GM10266 (cell line): ENCODE measurements at regions not wholly inside any gene's neighbourhood (a gene's known extent, or its start where the extent isn't known, plus 50 kb on each side); places are given as distances from the start of the nearest gene placed in this dataset.

ENCODE experiments used
- DNase-seq: peaks from one replicate; pipeline ENCODE4 v3.0.0; 2012; ENCODE audit errors: extremely low spot score
- TF ChIP-seq, protein P1 (sequence below): IDR thresholded peaks from 2 replicates; pipeline ENCODE4 v1.5.1; 2012; ENCODE audit warnings: mild to moderate bottlenecking, low read depth; ENCODE audit not compliant: control insufficient read depth, insufficient read depth; ENCODE audit errors: missing control alignments

DNA sequence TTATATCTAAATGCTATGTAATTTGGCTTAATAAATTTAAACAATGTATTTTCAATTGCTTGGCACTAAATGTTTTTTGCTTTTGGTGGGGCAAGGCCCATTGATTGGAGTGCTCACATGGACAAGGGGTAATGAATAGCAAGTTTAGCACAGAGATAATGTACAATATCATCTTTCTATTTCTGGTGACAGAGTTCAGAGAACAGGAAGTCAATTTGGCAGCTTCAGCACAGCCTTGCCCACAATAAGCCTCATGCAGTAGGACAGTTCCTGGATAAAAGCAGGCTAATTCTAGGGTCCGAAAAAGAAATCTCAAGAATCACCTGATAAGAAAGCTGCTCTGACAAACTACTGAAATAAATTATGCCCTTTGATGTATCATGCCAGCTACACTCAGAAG lies 443.9 kb upstream of the FSHR start:
- DNase-seq: no peak

GRCh38 chr2:49585921-49586320 lies 431.6 kb upstream of the FSHR start:
- TF ChIP-seq, protein P1, sequence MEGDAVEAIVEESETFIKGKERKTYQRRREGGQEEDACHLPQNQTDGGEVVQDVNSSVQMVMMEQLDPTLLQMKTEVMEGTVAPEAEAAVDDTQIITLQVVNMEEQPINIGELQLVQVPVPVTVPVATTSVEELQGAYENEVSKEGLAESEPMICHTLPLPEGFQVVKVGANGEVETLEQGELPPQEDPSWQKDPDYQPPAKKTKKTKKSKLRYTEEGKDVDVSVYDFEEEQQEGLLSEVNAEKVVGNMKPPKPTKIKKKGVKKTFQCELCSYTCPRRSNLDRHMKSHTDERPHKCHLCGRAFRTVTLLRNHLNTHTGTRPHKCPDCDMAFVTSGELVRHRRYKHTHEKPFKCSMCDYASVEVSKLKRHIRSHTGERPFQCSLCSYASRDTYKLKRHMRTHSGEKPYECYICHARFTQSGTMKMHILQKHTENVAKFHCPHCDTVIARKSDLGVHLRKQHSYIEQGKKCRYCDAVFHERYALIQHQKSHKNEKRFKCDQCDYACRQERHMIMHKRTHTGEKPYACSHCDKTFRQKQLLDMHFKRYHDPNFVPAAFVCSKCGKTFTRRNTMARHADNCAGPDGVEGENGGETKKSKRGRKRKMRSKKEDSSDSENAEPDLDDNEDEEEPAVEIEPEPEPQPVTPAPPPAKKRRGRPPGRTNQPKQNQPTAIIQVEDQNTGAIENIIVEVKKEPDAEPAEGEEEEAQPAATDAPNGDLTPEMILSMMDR: no peak
- no peak for DNase-seq

More for the DNA sequence above, 443.9 kb upstream of the FSHR start:
- TF ChIP-seq, protein P1: no peak

DNA sequence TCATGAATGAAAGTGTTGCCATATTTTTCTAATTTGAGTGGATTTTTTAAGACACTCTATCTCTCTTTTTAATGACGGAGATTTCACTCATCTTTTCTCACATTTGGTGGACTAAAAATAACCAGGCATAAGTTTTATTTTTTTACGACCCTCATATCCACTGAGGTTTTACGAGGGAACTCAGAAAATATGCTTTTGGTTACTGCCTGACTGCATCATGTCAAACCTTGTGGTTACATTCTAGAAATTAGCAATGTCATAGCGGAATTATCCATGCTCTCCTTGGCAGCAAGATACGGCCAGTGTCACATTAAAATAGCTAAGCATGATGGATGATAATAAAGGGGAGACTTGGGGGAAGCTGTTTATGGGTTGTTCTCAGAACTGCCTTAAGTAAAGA lies 428.6 kb upstream of the FSHR start:
- TF ChIP-seq, protein P1: no peak
- no peak for DNase-seq

- no peak for DNase-seq
- TF ChIP-seq, protein P1: no peak
Measured at GRCh38 chr2:49577041-49577440, 422.7 kb upstream of the FSHR start.

DNA sequence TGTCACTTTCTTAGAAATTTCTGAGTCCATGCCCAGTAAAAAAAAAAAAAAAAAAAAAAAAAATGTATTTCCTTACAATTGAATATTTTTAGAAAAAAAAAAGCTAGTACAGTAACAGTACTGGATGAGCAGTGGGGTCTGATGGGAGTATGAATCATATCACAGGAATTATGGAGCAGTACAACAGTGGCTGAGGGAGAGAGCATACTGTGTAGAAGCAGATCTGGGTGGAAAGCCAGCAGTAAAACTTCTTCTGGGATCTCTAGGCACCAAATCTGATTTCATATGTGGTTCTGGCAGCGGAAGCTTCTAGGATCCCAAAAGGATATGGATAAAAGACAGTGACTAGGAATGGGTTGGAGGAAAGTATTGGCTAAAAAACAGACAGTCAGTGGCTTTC lies 414.9 kb upstream of the FSHR start:
- DNase-seq: no peak
- TF ChIP-seq, protein P1: no peak

DNA sequence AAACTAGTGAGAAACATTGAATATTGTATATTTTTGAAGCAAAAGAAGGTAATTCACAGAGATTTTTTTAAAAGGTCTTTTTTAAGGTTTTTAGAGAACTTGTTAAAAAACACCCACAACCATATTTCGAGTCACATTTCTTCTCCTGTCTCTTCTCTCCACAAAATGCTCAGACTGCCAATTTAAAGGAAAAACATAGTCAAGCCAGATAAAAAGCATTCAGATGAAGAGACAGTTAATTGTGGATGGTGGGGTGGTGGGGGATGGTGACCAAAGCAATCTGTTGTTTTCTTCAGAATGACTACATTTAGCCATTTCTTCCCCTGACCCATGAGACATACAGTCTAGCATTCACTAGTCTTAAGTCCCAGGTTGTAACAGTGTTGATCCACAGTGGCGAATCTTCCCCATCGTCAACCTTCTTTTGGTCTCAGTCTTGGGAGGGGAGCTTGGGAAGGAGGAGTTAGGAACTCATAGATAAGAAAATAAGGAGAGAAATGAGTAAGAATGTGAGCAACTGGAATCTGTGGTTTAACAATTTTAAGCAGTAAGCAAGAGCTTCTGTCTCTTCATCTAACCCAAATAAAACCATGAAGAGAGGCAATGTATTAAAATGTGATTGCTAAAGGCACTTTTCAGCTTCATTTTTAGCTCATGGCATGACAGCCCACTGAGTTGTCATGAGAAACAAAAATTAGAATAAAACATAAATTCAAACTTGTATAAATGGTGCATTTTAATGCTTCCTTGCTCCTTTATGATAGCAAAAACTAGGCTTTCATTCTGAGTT lies 413.7 kb upstream of the FSHR start:
- DNase-seq: no peak
- TF ChIP-seq, protein P1: no peak

DNA sequence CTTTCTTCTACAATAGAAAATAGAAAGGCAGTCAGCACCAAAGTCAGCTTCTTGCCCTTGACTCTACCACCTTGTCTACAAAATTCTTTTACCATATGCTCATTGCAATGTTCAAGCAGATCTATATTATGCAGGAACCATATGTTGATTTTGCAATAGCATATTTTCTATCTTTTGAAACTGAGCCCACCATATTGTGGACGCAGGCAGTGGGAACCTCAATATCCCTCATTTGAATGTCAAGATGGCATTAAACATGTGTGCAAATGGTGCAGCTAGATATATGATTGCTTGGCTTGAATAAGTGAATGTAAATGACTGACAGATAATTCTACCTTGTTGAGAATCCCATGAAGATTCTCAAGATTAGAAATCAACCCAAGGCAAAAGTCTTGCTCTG lies 412.7 kb upstream of the FSHR start:
- no peak for DNase-seq
- TF ChIP-seq, protein P1: no peak
